GM10266 (cell line): ENCODE measurements at regions not wholly inside any gene's neighbourhood (a gene's known extent, or its start where the extent isn't known, plus 50 kb on each side); places are given as distances from the start of the nearest gene placed in this dataset.

ENCODE experiments used
- DNase-seq: peaks from one replicate; pipeline ENCODE4 v3.0.0; 2012; ENCODE audit errors: extremely low spot score
- TF ChIP-seq, protein P1 (sequence below): IDR thresholded peaks from 2 replicates; pipeline ENCODE4 v1.5.1; 2012; ENCODE audit warnings: mild to moderate bottlenecking, low read depth; ENCODE audit not compliant: control insufficient read depth, insufficient read depth; ENCODE audit errors: missing control alignments

DNA sequence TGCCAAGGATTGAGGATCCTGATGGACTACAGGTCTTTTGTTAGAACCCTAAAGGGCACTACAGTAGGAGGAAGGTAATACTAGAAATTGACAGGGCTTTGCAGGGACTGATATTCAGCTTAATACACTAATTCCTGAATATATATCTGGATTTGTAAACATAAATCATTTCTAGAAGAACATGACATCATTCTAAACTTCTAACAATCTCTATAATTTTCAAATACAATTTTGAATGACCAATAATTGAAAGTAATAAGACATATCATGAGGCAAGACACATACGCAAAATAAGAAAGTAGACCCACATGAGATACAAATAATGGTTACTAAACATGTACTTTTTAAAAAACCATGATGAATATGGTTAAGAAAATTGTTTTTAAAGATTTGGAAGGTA lies 52.4 kb upstream of the LRRC8B start:
- TF ChIP-seq, protein P1, sequence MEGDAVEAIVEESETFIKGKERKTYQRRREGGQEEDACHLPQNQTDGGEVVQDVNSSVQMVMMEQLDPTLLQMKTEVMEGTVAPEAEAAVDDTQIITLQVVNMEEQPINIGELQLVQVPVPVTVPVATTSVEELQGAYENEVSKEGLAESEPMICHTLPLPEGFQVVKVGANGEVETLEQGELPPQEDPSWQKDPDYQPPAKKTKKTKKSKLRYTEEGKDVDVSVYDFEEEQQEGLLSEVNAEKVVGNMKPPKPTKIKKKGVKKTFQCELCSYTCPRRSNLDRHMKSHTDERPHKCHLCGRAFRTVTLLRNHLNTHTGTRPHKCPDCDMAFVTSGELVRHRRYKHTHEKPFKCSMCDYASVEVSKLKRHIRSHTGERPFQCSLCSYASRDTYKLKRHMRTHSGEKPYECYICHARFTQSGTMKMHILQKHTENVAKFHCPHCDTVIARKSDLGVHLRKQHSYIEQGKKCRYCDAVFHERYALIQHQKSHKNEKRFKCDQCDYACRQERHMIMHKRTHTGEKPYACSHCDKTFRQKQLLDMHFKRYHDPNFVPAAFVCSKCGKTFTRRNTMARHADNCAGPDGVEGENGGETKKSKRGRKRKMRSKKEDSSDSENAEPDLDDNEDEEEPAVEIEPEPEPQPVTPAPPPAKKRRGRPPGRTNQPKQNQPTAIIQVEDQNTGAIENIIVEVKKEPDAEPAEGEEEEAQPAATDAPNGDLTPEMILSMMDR, result no peak
- no peak for DNase-seq

DNA sequence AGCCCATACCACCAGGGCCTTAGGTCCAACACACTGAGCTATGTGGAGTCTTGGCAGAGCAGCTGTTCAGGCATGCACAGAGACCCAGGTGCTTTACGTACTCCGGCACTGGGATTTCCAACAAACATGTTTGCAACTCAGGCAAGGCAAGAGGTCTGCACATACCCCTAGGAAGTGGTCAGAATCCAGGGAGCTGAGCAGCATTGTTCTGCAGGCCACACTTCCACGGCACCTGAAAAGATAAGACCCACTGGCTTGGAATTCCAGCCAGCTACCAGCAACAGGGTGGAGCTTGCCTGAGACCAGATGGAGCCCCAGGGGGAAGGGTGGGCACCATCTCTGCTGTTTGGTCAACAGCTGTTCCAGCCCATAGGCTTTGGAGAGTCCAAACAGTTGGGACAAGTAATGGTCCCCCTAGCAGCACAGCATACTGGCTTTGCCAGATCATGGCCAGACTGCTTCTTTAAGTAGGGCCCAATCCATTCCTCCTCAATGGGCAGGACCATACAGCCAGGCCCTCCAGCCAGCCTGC lies 51.7 kb upstream of the LRRC8B start:
- DNase-seq, result no peak
- TF ChIP-seq, protein P1, result no peak
